ENCODE measurements at regions not wholly inside any gene's neighbourhood (a gene's known extent, or its start where the extent isn't known, plus 50 kb on each side); places are given as distances from the start of the nearest gene placed in this dataset.

- TF ChIP-seq CBFB (CRISPR knock-in tag; IDR thresholded peaks at IDR 0.05) (no peak), ZBTB5 (IDR thresholded peaks at IDR 0.05) (no peak), FOXM1 (IDR thresholded peaks at IDR 0.05; ENCODE audit: low read depth) (no peak), FOXM1 (CRISPR knock-in tag; IDR thresholded peaks at IDR 0.05; ENCODE audit: low read depth) (no peak), TSHZ1 (CRISPR knock-in tag; IDR thresholded peaks at IDR 0.05) (no peak), TAF7 (tag; IDR thresholded peaks at IDR 0.05) (no peak), IRF1 (CRISPR knock-in tag; IDR thresholded peaks at IDR 0.05; ENCODE audit: borderline replicate concordance) (no peak), SNRNP70 (optimal IDR thresholded peaks at IDR 0.05; ENCODE audit: low read depth, low read length) (no peak), KAT8 (IDR thresholded peaks at IDR 0.05; ENCODE audit: low read depth) (no peak)
These were observed 370.6 kb downstream of the MFSD1 start (continued) for GRCh38 chr3:159172473-159172872.
